GM12892 (cell line): ENCODE measurements at regions not wholly inside any gene's neighbourhood (a gene's known extent, or its start where the extent isn't known, plus 50 kb on each side); places are given as distances from the start of the nearest gene placed in this dataset.

Source experiments
- POLR2A ChIP-seq: IDR thresholded peaks from 2 replicates; pipeline ENCODE4 v1.6.1; 2011; ENCODE audit warnings: low read depth, low read length, control low read depth
- POLR2AphosphoS5 ChIP-seq: IDR thresholded peaks from 2 replicates; pipeline ENCODE4 v1.6.1; 2011; ENCODE audit warnings: low read depth, low read length, control low read depth
- TAF1 ChIP-seq: IDR thresholded peaks from 2 replicates; pipeline ENCODE4 v1.6.1; 2011; ENCODE audit warnings: low read depth, mild to moderate bottlenecking, control low read depth, low read length, borderline replicate concordance

DNA sequence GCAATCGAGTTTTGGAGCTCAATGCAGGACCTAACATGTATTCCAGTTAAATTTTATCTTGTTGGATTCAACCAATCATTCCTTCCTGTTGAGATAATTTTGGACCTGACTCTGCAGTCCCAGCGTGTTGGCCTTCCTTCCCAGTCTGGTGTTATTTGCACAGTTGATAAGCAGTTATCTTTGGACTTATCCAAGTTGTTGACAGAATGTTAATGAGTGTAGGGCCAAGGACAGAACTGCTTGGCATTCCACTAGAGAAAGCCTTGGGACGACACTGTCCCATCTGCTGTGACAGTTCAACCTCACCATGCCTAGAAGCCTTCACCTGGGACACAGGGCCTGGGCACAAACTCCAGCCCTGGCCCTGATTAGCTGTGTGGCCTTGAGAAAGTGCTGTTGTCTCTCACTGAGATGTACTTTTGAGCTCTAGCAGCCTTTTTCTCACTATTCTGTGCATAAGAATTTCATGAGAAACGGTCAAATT lies 104.1 kb upstream of the SLC25A33 start:
- TF ChIP-seq POLR2A (no peak), POLR2AphosphoS5 (no peak), TAF1 (no peak)
